Stimulated activated CD8-positive, alpha-beta memory T cell treated with anti-CD3 and anti-CD28 coated beads, Interleukin-7, amount 100 ng/mL, for 4 hours (primary cell): ENCODE measurements at regions not wholly inside any gene's neighbourhood (a gene's known extent, or its start where the extent isn't known, plus 50 kb on each side); places are given as distances from the start of the nearest gene placed in this dataset.
"Not testable (repeated sequence)": the region's sequence is repeated elsewhere in the genome, so short reads cannot be mapped to it uniquely, and the experiment has no call there.

Experiments used
- DNase-seq, 2 donors: peaks; one replicate each; pipeline ENCODE4 v3.0.0-alpha.2; 2020; ENCODE audit warnings: low read depth in 2 of 2

DNA sequence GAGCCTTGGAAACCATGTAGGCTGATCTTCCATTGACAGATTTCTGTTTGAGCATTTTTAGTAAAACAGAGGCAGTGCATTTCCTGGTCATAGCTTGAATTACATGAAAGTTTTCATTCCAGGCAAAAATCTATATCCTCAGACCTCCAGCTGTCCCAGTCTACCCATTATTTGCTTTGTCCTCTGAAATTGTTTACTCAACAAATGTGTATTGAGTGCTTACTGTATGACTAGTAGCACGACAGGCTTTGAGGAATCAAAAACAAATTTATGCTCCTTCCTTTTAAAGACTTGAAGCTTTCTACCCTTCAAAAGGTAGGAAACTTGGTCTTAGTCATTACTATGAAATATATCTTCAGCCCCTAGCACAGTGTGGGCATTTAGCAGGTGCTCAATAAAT is 307.9 kb upstream of the IGFBP7 start:
- no peak for DNase-seq

DNA sequence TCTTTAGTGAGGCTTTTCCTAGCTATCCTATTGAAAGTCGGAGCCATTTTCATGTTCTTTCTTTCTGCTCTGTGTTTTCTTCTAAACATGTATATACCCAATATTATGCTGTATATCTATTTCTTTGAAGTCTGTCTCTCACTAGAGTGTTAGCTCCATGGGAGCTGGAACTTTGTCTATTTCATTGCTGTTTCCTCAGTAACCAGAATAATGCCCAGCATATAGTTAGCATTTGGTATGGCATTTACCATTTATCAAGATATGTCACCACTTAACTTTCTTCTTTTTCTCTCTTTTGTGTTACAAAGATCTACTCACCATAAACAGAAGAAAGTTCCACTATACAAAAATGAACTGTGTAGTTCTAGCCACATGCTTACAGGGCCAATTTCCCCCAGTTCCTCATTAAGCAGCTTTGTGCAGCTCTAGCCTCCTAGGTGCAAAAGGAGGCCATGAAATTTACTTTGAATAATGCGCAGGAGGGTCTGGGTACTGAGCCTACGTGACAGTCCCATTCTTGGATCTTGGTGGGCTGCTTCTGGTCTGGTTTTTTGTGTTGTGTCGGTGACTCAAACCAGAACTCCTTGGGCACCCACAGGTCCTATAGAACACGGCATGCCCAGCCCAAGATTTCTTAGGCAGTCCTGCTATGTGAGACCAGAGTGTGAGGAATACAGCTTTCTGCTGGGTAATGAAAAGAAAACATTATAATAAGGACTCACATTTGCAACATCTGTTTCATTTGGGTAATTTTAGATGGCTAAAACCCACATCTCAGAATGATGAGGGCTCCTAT is 302.3 kb upstream of the IGFBP7 start:
- DNase-seq: no peak

DNA sequence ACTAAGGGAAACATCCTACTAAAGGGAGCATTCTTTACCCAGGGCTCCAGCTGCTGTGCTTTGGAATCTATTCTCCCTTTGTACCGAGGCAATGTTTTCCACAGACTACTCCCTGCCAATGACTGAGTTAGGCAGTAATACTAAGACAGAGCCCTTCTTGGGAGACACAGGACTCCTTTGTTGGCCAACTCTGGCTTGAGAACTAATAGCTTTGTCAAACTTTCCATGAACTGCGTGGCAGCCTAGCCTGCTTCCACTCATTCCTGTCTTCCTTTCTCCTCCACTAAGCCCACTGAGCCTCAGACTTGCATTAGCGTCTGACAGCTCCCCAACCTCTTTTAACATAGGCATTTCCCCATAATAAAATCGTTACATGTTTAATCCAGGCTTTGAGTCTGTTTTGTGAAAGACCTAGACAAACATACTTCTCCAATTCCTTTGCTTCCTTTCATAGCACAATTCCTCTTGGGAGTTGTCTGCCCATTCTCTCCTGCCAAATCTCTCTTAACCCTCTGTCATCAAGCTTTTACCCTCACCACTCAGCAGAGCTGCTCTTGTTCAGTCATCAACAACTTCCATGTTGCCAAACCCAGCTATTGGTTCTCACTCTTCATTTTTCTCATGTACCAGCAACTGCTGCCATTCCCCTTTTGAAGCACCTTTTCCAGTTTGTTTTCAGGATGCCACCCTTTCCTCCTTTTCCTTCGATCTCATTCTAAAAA is 300.3 kb upstream of the IGFBP7 start:
- no peak for DNase-seq

DNA sequence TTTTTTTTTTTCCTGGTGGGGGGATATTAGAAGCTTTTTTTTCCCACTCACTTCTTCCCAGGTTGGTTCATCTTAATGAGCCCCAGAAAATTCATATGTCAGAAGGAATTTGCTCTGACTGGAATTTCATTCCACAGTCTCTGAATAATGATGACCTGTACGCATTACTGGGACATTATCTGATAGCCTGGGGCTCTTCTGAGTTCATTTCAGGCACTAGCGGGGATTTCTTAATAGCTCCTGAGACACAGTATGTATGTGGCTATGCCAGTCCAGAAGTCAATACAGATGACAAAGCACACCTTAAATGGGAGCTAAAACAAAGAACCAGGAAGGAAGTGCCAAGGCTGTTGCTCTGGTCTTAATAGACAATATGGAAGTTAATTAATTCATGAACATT is 295.2 kb upstream of the IGFBP7 start:
- DNase-seq: no peak

DNA sequence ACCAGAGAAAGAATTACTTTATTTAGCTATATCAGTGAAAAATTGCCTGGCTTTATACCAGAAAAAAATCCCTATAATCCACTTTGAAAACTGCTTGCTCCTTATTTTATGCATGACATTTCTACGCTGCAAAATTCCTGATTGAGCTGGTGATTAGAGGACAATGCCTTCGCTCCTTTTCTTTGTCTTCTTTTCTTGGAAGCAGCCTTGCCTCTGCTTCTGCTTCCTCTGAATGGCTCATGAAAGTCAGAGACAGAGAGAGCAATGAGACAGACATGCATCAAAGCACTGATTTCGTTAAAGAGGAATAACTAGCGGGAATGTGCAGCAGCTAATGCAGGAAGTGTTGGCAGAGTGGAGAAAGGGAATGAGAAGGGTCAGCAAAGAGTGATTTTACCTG is 294.3 kb upstream of the IGFBP7 start:
- DNase-seq: no peak

DNA sequence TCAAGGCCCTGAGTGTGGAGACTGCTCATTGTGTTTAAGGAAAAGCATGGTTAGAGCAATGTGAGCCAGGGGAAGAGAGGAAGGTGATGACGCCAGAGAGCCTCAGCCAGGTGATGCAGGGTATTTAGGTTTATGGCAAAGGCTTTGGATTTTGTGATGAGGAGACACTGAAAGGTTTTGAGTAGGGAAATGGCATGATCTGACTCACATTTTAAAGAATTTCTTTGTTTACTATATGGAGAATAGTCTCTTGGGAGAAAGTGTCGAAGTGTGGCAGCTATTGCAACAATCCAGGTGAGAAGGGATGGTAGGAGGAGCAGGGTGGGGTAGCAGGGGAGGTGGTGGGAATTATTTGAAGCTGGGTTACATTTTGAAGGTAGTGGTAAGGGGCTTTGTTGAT is 293.4 kb upstream of the IGFBP7 start:
- no peak for DNase-seq

DNA sequence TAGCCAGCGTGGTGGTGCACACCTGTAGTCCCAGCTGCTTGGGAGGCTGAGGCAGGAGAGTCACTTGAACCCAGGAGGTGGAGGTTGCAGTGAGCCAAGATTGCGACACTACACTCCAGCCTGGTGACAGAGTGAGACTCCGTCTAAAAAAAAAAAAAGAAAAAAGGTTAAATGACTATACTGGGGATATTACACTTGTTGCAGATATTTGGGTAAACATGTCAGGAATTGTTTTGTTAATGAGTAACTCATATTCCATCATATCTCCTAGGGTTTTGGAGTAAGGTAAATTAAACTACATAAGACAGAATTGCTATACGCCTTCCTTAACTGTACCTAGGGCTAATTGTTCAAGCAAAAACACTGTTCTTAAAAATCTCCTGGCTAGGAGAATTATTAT is 291.4 kb upstream of the IGFBP7 start:
- DNase-seq: no peak

DNA sequence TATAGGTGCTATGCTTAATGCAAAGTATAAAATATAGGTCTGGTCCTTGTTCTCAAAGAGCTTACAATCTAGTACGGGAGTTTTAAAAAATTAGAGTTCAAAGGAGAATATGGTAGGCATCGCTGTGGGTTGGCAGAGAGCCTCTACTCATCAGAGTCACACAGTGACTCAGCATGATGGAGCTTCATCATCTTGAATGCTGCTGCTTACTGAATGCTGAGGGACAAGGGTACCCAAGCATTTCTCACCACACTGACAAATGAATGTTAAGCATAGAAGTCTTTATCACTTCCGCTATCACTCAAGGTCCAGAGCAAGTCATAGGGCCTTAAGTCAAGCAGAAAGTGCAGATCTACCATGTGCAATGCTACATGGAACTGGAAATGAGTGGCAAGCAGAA is 268.6 kb upstream of the IGFBP7 start:
- no peak for DNase-seq

DNA sequence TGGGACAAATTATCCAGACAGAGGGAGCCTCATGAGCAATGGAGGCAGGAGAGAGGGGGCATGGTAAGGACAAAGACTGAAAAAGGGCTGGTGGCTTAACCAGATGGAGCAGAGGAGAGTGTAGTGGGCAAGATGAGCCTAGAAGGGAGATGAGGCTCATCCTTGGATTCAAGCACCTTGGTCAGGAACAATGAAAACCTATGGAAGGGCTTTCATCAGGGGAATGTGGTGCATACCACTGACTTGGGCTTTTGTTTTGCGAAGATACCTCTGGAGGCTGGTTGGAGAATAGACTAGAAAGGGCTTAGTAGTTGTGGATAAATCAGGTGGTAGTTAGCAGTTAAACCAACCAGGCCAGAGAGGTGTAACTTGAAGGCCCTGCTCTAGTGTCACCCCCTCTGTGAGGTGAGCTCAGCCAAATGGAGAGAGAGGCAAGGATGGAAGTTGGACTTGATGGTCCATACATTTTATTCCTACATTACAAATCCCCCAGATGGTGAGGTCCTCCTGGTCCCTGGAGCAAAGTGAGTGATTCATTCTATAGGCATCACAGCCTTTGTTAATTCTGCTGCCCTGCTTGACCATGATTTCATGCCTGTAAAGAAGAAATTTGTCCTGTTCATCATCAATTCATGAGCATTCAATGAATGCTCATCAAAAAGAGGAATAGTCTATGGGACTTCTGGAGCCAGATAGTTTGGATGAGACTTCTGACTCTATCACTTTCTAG is 264.8 kb upstream of the IGFBP7 start:
- DNase-seq: no peak

DNA sequence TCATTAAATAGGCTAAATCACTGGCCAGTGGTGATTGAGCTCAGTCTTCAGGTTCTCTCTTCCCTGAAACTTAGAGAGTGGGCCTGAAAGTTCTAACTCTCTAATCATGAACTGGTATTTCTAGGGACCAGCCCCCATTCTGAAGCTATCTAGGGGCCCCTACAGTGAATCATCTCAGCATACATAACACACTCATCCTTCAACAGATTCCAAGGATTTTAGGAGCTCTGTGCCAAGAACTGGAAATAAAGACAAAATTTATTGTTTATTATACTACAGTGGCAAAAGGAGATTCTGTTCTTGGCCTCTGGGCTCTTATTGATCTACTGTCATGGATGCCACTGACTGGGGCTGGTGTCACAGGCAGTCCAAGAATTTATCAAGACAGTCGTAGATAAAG is 263.8 kb upstream of the IGFBP7 start:
- DNase-seq: no peak

DNA sequence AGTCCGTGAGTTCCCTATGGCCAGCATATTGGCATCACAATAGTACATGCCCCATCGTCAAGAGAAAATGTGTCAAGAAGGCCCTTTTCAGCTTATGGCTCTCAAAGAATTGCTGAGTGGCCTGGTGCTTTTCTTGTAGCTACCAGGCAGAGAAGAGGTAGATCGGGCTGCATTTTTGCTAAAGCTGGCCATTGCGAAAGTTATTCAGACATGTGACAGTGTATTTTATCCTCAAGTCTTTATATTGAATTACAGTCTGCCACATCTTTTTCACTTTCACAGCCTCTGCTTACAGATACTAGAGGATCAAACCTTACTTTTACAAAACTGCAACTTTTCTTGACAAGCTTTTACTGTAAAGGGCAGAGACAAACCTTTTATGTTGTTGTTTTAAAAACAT is 261.5 kb upstream of the IGFBP7 start:
- no peak for DNase-seq

DNA sequence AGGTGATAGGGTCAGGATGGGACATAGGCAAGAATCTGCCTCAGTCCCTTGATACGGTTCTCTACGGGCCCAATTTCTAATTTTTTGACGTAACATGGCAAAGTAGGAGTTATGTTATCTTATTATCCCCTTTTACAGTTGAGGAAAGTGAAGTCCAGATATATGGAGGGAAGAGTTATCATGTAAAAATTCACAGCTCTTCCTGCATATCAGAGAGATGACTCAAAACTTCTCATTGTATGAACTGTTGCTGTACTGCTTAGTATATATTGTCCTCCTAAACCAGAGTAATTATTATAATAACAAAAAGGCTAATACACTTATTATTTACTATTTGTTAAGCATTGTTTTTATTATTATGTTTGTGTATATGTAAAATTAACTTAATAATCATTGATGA is 260.5 kb upstream of the IGFBP7 start:
- no peak for DNase-seq

DNA sequence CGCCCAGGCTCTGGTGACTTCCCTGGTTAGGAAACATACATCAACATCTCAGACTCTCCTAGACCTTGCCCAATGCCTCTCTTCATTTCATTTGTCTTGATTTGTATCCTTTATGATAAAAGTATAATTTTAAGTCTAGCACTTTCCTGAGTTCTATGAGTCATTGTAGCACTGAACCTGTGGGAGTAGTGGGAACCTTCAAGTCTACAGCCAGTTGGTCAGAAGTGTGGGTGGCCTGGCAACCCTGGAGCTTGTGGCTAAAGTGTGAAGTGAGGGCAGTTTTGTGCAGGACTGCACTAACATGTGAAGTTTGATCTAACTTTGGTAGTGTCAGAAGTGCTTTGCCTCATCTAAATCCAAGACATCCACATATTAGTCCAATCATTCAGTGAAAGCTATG is 259.3 kb upstream of the IGFBP7 start:
- no peak for DNase-seq

DNA sequence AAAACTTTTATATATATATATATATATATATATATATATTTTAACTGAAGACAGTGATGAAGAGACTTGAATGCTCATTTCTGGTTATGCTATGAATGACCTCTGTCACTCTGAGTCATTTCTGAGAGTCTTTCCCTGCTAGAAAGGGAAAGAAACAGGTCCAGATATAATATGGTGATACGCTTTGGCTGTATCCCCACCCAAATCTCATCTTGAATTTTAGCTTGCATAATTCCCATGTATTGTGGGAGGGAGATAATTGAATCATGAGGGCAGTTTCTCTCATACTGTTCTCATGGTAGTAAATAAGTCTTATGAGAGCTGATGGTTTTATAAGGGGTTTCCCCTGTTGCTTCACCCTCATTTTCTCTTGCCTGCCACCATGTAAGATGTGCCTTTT is 254.1 kb upstream of the IGFBP7 start:
- DNase-seq: no peak

DNA sequence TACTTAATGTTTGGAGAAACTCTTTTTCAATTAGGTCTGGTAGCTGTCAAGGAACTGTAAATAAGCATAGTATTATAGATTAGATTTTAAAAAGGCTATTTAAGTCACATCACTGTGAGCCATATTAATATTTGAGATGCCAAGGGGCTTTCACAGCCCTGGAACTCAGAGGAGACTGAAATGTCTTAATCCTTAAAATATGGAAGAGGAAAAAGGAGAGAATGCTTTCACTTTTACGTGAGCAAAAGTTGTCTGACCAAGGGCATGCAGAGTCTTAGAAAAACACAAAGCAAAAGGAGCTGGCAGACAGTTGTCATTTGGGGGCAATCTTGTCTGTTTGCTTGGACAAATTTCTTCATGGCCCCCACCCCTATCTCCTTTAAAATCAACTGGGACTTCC is 253.2 kb upstream of the IGFBP7 start:
- DNase-seq: no peak

DNA sequence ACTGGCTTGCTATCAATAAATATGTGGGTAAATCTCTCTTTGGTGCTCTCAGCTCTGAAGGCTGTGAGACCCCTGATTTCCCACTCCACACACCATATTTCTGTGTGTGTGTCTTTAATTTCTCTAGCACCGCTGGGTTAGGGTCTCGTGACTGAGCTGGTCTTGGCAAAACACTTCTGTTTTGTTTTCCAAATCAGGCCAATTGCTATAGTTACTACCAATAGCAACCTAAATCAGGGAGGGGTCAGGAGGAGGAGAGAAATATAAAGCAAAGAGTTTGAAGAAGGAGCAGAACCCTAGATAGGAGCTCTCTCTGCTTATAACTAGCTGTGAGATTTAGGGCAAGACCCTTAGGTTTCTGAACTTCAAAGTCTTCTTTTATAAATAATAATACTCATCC is 250.5 kb upstream of the IGFBP7 start:
- no peak for DNase-seq

DNA sequence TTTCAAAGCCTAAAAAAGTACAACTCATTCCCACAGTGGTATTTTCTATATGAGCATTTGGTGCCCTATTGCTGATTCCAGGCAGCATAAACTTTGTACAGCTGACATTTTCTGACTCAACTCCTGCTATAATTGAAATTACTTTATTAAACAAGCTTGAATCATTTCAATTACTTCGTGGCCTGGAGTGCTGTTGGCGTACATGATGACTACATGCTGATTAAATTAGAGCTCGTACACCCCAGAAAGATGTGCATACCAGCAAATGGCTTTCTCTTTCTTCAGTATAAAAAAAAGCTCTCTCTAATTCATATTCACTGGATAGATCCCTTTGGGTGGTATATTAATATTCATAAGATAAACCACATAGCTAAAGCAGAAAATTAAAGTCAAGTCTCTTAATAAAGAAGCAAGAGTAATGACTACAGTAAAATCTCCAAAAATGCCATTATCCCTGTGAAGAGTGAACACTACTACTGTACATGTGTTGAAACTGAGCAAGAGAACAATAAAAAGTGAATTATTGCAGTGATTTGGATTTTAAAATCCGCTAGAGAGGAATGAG is 245.0 kb upstream of the IGFBP7 start:
- DNase-seq: no peak

DNA sequence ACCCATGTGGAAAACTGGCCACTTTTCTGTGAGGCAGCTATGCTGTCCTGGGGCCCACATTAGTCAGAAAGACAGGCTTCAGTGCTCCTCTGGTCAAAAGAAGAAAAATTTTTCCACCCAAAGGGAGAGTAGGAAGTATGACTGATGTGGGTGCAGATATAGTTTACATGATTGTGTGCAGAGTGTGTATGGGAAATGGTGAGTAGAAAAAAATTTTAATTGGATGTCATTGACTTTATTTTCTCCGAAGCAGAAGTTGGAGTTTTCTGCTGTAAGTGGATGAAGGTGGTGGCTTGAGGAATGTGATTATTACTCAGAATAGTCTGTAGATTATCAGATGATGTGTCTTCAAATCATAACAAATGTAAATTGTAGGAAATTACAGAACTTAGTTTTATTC is 241.5 kb upstream of the IGFBP7 start:
- no peak for DNase-seq

DNA sequence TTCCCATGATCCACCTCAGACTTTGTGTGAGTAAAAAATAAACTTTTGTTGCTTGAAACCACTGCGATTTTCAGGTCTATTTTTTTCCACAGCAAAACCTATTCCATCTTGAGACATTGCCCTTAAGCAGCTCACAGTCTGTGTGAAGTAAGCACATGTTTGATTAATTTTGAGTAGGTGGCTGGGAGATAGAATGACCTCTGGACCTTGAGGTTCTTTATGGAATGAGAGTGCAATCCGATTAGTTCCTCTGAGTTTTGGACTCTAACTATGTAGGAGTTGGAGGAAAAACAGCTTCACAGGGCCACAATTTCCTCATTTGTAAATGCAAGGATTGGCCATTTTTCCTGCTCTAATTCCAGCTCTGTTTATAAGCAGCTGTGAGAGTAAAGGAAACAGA is 234.1 kb upstream of the IGFBP7 start:
- no peak for DNase-seq

DNA sequence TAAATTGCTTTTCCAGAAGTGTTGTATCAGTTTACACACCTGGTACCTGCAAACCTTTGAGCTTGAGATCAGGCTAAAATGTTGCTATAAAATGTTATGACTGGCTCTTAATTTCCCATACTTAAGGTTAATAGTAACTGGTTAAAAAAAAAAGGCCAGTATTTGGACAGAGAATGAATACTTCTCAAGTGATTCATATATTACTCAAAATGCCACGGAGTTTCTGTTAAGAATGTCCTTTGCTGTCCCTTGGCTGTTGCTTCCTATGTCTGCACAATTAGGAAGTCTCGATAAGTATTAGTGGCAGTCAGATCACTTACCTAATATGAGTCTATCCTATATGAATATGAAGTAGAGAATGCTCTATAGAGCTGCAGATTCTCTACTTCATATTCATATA is 232.2 kb upstream of the IGFBP7 start:
- no peak for DNase-seq

DNA sequence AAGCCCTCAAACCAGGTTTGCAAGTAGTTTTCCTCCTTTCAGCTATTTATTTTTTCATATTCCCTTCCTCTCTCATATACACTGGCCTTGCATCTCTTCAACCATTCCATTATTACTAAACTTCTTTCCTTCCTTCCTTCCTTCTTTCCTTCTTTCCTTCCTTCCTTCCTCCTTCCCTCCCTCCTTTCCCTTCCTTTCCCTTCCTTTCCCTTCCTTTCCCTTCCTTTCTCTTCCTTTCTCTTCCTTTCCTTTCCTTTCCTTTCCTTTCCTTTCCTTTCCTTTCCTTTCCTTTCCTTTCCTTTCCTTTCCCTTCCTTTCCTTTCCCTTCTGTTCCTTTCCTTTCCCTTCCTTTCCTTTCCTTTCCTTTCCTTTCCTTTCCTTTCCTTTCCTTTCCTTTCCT is 228.7 kb upstream of the IGFBP7 start:
- DNase-seq: not testable (repeated sequence)

DNA sequence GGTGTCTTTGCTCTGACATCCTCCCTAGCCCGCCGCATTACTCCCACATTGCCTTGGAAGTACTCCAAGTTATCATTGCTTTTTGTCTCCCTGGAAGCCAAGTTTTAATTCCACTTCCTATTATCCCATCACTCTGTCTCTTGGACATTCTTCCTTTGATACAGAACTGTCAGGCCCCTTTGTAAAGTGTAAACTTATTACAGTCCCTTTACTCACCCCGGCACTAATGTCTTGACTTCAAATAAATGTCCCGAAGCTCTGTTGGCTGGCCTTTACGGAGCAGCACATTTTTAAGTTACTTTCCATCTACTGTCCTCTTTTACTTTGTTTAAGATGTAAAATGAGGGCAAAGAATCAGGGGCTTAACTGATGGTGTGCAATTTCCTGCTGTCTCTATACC is 223.5 kb upstream of the IGFBP7 start:
- no peak for DNase-seq

DNA sequence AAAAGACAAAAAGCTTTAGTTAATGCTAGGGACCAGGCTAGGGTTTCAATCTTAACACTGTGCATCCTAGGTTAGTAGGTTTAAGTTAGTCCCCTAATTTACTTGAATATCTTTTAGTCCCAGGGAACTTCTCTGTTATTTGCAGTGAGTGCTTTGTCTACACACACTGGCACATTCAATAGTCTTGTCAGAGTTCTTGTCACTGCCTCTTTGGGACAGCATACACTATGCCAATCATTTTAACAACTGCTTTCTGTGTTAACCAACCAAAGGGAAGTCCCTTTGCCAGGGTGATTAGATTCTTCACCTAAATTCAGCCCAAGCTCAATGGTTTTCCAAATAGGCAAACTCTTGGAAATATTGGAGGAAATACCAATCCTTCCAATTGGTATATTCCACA is 221.8 kb upstream of the IGFBP7 start:
- DNase-seq: no peak
